Ovary (tissue), 7 donors: ENCODE measurements at regions not wholly inside any gene's neighbourhood (a gene's known extent, or its start where the extent isn't known, plus 50 kb on each side); places are given as distances from the start of the nearest gene placed in this dataset.

ENCODE experiments used
- DNase-seq, 5 donors: peaks; one replicate each; pipeline ENCODE4 v3.0.0-alpha.2; 2019 to 2020
- H3K27ac ChIP-seq, 2 donors: fragments of 200-600 bp; one replicate each; pipeline versions ENCODE4 v1.5.1 to v1.8.0; 2019 to 2022
- H3K27me3 ChIP-seq: fragments of 200-600 bp; one replicate; pipeline ENCODE4 v1.8.0; 2022
- H3K36me3 ChIP-seq: fragments of 200-600 bp; sonication (generic); one replicate; pipeline ENCODE4 v1.5.1; 2019
- H3K4me1 ChIP-seq: one replicate; pipeline ENCODE4 v1.8.1; 2013; ENCODE audit warnings: mild to moderate bottlenecking, moderate library complexity; ENCODE audit not compliant: insufficient read depth
- H3K4me3 ChIP-seq: fragments of 200-600 bp; sonication (generic); one replicate; pipeline ENCODE4 v1.5.1; 2017
- H3K9me3 ChIP-seq, 2 donors: fragments of 200-600 bp in 1 of 2; sonication (generic) in 1 of 2; one replicate each; pipeline versions ENCODE4 v1.5.1 to v1.8.1; 2013 to 2019; ENCODE audit warnings: mild to moderate bottlenecking in 1 of 2, moderate library complexity in 1 of 2
- EP300 ChIP-seq: sonication (generic); formaldehyde crosslinking; IDR thresholded peaks from one replicate; pipeline ENCODE4 v1.6.1; 2017; ENCODE audit warnings: antibody characterized with exemption
- POLR2A ChIP-seq: fragments of 450-650 bp; IDR thresholded peaks from one replicate; pipeline ENCODE4 v1.6.1; 2017; ENCODE audit warnings: antibody characterized with exemption, mild to moderate bottlenecking, moderate library complexity
- WGBS, 3 donors: extraction: QIAGEN DNeasy Blood & Tissue Kit in 1 of 3; methylation state at CpG; one replicate each; pipeline versions ENCODE4 v1.1.5 to v1.1.7; 2013 to 2017; 5-methylcytosine and 5-hydroxymethylcytosine counted together
- intact Hi-C, 4 donors: fragments of 100-400 bp; cut with DNase I; formaldehyde crosslinking; loops; one replicate each; pipeline versions ENCODE4 v1.11.0 to v1.15.1; 2022 to 2023
- TF ChIP-seq, protein P1 (sequence below), 3 donors: fragments of 450-650 bp in 2 of 3; fragments of 200-600 bp in 1 of 3; IDR thresholded peaks; one replicate each; pipeline versions ENCODE4 v1.5.1 to v1.8.0; 2016 to 2022; ENCODE audit warnings: antibody characterized with exemption in 3 of 3, mild to moderate bottlenecking in 1 of 3
- donor health status: DM: no; HTN: no; CAD: no; lungs with moderate emphysema.
- donor health status: DM: no; HTN: no; CAD: no.
- donor health status: Bipolar disorder and iron deficiency.
- donor health status: DM: no; HTN: no; CAD: no.
- donor health status: DM: yes; HTN: yes; CAD: no.

DNA sequence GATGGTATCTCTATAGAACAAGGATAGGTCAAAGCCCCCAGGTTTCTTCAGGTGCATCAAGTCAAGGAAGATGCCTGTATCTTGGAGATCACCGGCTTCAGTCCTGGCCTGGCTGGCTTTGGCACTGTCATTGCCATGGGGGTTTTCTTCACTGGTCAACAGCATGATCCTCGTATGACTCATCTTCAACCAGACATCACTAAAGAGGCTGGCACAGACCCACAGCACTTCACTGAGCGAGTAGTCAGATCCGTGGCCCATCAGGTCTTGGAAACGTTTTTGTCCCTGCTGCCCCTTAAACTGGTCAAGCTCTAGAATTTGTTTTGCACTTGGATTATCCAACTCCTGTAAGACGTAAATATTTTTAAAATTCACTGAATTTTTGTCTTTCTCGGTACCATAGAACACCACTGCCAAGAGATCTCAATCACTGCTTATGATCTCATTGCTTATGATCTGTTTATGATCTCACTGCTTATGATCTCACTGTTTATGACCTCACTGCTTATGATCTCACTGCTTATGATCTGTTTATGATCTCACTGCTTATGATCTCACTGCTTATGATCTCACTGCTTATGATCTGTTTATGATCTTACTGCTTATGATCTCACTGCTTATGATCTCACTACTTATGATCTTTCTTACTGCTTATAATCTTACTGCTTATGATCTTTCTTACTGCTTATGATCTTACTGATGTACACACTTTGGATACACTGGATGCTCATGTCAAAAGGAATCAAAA, 135.2 kb downstream of the CYP26A1 start:
- Histone ChIP-seq H3K4me1 (no peaks in the 10 kb centered on the region), H3K4me3 (no peak overlapping the region), H3K9me3 (no peaks in the 10 kb centered on the region), H3K36me3 (no peaks in the 10 kb centered on the region), H3K27me3 (no peaks in the 10 kb centered on the region), H3K27ac (no peak overlapping the region)
- no peak for DNase-seq
- no peak for TF ChIP-seq EP300
- no peak for TF ChIP-seq POLR2A
- TF ChIP-seq, protein P1, sequence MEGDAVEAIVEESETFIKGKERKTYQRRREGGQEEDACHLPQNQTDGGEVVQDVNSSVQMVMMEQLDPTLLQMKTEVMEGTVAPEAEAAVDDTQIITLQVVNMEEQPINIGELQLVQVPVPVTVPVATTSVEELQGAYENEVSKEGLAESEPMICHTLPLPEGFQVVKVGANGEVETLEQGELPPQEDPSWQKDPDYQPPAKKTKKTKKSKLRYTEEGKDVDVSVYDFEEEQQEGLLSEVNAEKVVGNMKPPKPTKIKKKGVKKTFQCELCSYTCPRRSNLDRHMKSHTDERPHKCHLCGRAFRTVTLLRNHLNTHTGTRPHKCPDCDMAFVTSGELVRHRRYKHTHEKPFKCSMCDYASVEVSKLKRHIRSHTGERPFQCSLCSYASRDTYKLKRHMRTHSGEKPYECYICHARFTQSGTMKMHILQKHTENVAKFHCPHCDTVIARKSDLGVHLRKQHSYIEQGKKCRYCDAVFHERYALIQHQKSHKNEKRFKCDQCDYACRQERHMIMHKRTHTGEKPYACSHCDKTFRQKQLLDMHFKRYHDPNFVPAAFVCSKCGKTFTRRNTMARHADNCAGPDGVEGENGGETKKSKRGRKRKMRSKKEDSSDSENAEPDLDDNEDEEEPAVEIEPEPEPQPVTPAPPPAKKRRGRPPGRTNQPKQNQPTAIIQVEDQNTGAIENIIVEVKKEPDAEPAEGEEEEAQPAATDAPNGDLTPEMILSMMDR (IDR thresholded peaks at IDR 0.05), result no peak
- intact Hi-C loops, result no loop called here
- WGBS, 3 donors, result 71 to 81% (median 79%) methylated on average over 7 of the region's 7 CpGs

DNA sequence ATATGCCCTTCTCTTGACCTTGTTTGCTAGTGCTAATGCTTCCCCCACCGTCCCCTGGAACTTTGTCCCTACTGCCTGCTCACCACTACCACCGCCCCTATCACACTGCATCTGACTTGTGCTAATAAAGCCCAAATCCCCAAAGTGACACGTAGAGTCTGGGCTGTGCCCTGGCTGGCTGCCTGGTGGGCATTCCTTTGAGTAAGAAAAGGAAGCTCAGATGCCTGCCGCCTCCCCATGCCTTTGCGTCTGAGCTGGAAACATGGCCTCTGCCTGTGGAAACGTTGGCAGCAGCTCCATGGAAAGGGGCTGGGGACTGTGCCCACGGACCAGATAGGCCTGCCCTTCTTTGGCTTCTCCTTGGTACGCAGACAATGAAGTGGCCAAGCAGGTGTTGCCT, 138.3 kb downstream of the CYP26A1 start:
- H3K4me3 ChIP-seq, result no peak overlapping the region
- no peaks in the 10 kb centered on the region for H3K36me3 ChIP-seq
- H3K4me1 ChIP-seq, result no peaks in the 10 kb centered on the region
- no peaks in the 10 kb centered on the region for H3K27me3 ChIP-seq
- DNase-seq, result no peak
- intact Hi-C loops, result no loop called here
- no peaks in the 10 kb centered on the region for H3K9me3 ChIP-seq
- H3K27ac ChIP-seq, result no peak overlapping the region
- WGBS, 3 donors, result 74 to 81% (median 80%) methylated on average over 8 of the region's 8 CpGs
- TF ChIP-seq POLR2A (no peak), EP300 (no peak)
- TF ChIP-seq, protein P1 (IDR thresholded peaks at IDR 0.05), result no peak

GRCh38 chr10:93215312-93215711, 141.6 kb downstream of the CYP26A1 start:
- WGBS, 3 donors, result 76 to 95% (median 93%) methylated on average over 2 to 3 of the region's 3 CpGs
- H3K27ac ChIP-seq, result no peak overlapping the region
- no peak overlapping the region for H3K4me3 ChIP-seq
- H3K27me3 ChIP-seq, result no peaks in the 10 kb centered on the region
- no peaks in the 10 kb centered on the region for H3K4me1 ChIP-seq
- TF ChIP-seq EP300 (no peak), POLR2A (no peak)
- TF ChIP-seq, protein P1 (IDR thresholded peaks at IDR 0.05), result no peak
- no peak for DNase-seq
- intact Hi-C loops, result no loop called here
- H3K9me3 ChIP-seq, result no peaks in the 10 kb centered on the region
- H3K36me3 ChIP-seq, result no peaks in the 10 kb centered on the region

GRCh38 chr10:93216341-93216985, 142.8 kb downstream of the CYP26A1 start:
- TF ChIP-seq, protein P1 (IDR thresholded peaks at IDR 0.05), result no peak
- TF ChIP-seq POLR2A (no peak), EP300 (no peak)
- DNase-seq, result no peak
- intact Hi-C loops, result no loop called here
- 81 to 88% (median 83%) methylated on average over 5 of the region's 5 CpGs for WGBS, 3 donors
- H3K4me1 ChIP-seq, result no peaks in the 10 kb centered on the region
- no peaks in the 10 kb centered on the region for H3K9me3 ChIP-seq
- no peaks in the 10 kb centered on the region for H3K27me3 ChIP-seq
- H3K4me3 ChIP-seq, result no peak overlapping the region
- H3K27ac ChIP-seq, result no peak overlapping the region
- no peaks in the 10 kb centered on the region for H3K36me3 ChIP-seq
